Breast epithelium (tissue), 3 donors: ENCODE measurements at regions not wholly inside any gene's neighbourhood (a gene's known extent, or its start where the extent isn't known, plus 50 kb on each side); places are given as distances from the start of the nearest gene placed in this dataset.

Experiments
- CTCF ChIP-seq, 3 donors: fragments of 450-650 bp; IDR thresholded peaks; one replicate each; pipeline ENCODE4 v1.5.1; 2016 to 2017; ENCODE audit warnings: antibody characterized with exemption in 3 of 3, mild to moderate bottlenecking in 3 of 3, moderate library complexity in 3 of 3
- POLR2A ChIP-seq: fragments of 450-650 bp; IDR thresholded peaks from one replicate; pipeline ENCODE4 v1.6.1; 2016; ENCODE audit warnings: antibody characterized with exemption, mild to moderate bottlenecking, moderate library complexity

GRCh38 chr6:104640761-104641160 is 219.0 kb downstream of the HACE1 start:
- TF ChIP-seq POLR2A = no peak
- TF ChIP-seq CTCF (IDR thresholded peaks at IDR 0.05) = no peak
